OCI-LY3 (cell line): ENCODE measurements at regions not wholly inside any gene's neighbourhood (a gene's known extent, or its start where the extent isn't known, plus 50 kb on each side); places are given as distances from the start of the nearest gene placed in this dataset.

ENCODE experiments used
- EZH2phosphoT487 ChIP-seq: fragments of 200-600 bp; shearing (Covaris generic); IDR thresholded peaks from 2 replicates; pipeline ENCODE4 v1.6.1; 2018; ENCODE audit warnings: antibody characterized with exemption, mixed run types, low read depth
- TF ChIP-seq, protein P1 (sequence below): fragments of 200-600, 300-600 bp; sonication (generic); IDR thresholded peaks from 2 replicates; pipeline ENCODE4 v1.5.1; 2014; ENCODE audit warnings: antibody characterized with exemption, low read length, low read depth

DNA sequence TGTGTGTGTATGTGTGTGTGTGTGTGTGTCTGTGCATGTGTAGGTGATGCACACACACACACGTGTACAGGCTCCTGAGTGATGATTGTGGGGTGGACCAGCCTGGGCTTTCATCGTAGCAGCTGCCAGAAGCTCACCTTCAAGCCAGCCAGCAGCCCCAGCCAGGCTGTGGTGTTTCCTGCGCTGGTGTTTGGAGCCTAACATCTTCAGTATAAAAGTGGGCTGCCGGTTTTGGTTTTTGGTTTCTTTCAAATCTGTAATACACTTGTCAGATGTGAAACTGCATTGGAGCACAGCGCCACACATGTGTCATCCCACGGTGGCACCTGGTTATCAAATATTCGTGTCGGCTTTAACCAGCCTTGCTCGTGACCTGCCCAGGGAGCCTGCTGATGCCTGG lies 114.2 kb downstream of the OLFM1 start:
- TF ChIP-seq, protein P1, sequence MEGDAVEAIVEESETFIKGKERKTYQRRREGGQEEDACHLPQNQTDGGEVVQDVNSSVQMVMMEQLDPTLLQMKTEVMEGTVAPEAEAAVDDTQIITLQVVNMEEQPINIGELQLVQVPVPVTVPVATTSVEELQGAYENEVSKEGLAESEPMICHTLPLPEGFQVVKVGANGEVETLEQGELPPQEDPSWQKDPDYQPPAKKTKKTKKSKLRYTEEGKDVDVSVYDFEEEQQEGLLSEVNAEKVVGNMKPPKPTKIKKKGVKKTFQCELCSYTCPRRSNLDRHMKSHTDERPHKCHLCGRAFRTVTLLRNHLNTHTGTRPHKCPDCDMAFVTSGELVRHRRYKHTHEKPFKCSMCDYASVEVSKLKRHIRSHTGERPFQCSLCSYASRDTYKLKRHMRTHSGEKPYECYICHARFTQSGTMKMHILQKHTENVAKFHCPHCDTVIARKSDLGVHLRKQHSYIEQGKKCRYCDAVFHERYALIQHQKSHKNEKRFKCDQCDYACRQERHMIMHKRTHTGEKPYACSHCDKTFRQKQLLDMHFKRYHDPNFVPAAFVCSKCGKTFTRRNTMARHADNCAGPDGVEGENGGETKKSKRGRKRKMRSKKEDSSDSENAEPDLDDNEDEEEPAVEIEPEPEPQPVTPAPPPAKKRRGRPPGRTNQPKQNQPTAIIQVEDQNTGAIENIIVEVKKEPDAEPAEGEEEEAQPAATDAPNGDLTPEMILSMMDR: no peak
- no peak for TF ChIP-seq EZH2phosphoT487
